Stomach (tissue), 8 donors: ENCODE measurements at regions not wholly inside any gene's neighbourhood (a gene's known extent, or its start where the extent isn't known, plus 50 kb on each side); places are given as distances from the start of the nearest gene placed in this dataset.
"Not testable (repeated sequence)": the region's sequence is repeated elsewhere in the genome, so short reads cannot be mapped to it uniquely, and the experiment has no call there.

ENCODE experiments used
- DNase-seq, 2 donors: peaks; one replicate each; pipeline versions ENCODE4 v3.0.0 to v3.0.0-alpha.2; 2013 to 2019
- H3K27ac ChIP-seq, 5 donors: fragments of 200-600 bp in 4 of 5; sonication (generic) in 4 of 5; one replicate each; pipeline ENCODE4 v1.5.1; 2013 to 2019; ENCODE audit warnings: mild to moderate bottlenecking in 1 of 5, moderate library complexity in 1 of 5
- H3K27me3 ChIP-seq, 3 donors: fragments of 200-600 bp; sonication (generic); one replicate each; pipeline ENCODE4 v1.5.1; 2017 to 2019; ENCODE audit warnings: mixed run types in 1 of 3
- H3K36me3 ChIP-seq, 4 donors: fragments of 200-600 bp; sonication (generic); 1 replicate in 3 of 4; 2 replicates in 1 of 4; pipeline ENCODE4 v1.5.1; 2016 to 2019
- H3K4me1 ChIP-seq, 4 donors: fragments of 200-600 bp; sonication (generic); one replicate each; pipeline ENCODE4 v1.5.1; 2016 to 2019
- H3K4me3 ChIP-seq, 4 donors: fragments of 200-600 bp; sonication (generic) in 3 of 4; one replicate each; pipeline ENCODE4 v1.5.1; 2016 to 2019; ENCODE audit warnings: mild to moderate bottlenecking in 1 of 4
- H3K9me3 ChIP-seq, 4 donors: fragments of 200-600 bp; sonication (generic); one replicate each; pipeline ENCODE4 v1.5.1; 2016 to 2019
- EP300 ChIP-seq: sonication (generic); formaldehyde crosslinking; IDR thresholded peaks from one replicate; pipeline ENCODE4 v1.6.1; 2017; ENCODE audit warnings: antibody characterized with exemption
- POLR2A ChIP-seq, 4 donors: fragments of 450-650 bp; IDR thresholded peaks; one replicate each; pipeline ENCODE4 v1.6.1; 2016; ENCODE audit warnings: antibody characterized with exemption in 4 of 4, control low read depth in 2 of 4, mild to moderate bottlenecking in 1 of 4, moderate library complexity in 1 of 4
- POLR2AphosphoS5 ChIP-seq, 3 donors: sonication (generic); formaldehyde crosslinking; IDR thresholded peaks; one replicate each; pipeline ENCODE4 v1.6.1; 2016; ENCODE audit warnings: antibody characterized with exemption in 3 of 3
- WGBS, 5 donors: extraction: QIAGEN DNeasy Blood & Tissue Kit in 3 of 5; methylation state at CpG; one replicate each; pipeline versions ENCODE4 v1.1.5 to v1.1.7; 2013 to 2018; 5-methylcytosine and 5-hydroxymethylcytosine counted together
- intact Hi-C: fragments of 100-400 bp; cut with DNase I; formaldehyde crosslinking; loops from one replicate; pipeline ENCODE4 v1.15.1; 2023; ENCODE audit warnings: low total_unique reads
- TF ChIP-seq, protein P1 (sequence below), 7 experiments: fragments of 450-650 bp in 4 of 7; fragments of 200-600 bp in 3 of 7; sonication (generic) in 3 of 7; IDR thresholded peaks; one replicate each; pipeline ENCODE4 v1.5.1; 2016 to 2019; ENCODE audit warnings: antibody characterized with exemption in 7 of 7, control low read depth in 2 of 7, mild to moderate bottlenecking in 1 of 7
- donor health status: healthy with polysubstance abuse.
- donor health status: Bipolar disorder and iron deficiency.
- donor health status: healthy.

DNA sequence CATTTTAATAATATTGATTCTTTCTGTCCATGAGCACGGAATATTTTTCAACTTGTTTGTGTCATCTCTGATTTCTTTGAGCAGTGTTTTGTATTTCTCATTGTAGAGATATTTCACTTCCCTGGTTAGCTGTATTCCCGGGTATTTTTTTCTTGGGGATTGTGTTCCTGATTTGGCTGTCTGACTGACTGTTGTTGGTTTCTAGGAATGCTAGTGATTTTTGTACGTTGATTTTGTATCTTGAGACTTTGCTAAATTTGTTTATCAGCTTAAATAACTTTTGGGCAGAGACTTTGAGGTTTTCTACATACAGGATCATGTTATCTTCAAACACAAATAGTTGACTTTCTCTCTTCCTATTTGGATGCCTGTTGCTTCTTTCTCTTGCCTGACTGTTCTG, 418.8 kb upstream of the ALCAM start:
- no peak overlapping the region for H3K27ac ChIP-seq
- intact Hi-C loops, result no loop called here
- no peak for TF ChIP-seq POLR2A (IDR thresholded peaks at IDR 0.05)
- no peaks in the 10 kb centered on the region for H3K36me3 ChIP-seq
- H3K9me3 ChIP-seq, result peaks cover 0 to 4% (median 0%) of the 10 kb centered on the region in 4 donors
- H3K27me3 ChIP-seq, result no peaks in the 10 kb centered on the region
- no peak overlapping the region for H3K4me3 ChIP-seq
- no peak for DNase-seq
- WGBS, 5 donors, result 26 to 71% (median 30%) methylated on average over 3 of the region's 3 CpGs
- peaks cover 0 to 7% (median 0%) of the 10 kb centered on the region in 4 donors for H3K4me1 ChIP-seq

DNA sequence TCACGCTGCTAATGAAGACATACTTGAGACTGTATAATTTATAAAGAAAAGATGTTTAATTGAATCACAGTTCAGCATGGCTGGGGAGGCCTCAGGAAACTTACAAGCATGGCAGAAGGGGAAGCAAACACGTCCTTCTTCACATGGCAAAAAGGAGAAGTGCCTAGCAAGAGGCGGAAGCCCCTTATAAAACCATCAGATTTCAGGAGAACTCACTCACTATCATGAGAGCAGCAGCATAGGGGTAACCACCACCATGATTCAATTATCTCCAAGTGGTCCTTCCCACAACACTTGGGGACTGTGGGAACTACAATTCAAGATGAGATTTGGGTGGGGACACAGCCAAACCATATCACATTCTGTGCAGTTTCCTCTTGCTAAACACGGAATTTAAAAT, 416.9 kb upstream of the ALCAM start:
- intact Hi-C loops, H3K4me1 ChIP-seq, H3K27me3 ChIP-seq, H3K36me3 ChIP-seq, H3K9me3 ChIP-seq, H3K4me3 ChIP-seq, H3K27ac ChIP-seq, DNase-seq: not testable (repeated sequence)
- 77 to 87% (median 81%) methylated on average over 4 of the region's 4 CpGs for WGBS, 5 donors

DNA sequence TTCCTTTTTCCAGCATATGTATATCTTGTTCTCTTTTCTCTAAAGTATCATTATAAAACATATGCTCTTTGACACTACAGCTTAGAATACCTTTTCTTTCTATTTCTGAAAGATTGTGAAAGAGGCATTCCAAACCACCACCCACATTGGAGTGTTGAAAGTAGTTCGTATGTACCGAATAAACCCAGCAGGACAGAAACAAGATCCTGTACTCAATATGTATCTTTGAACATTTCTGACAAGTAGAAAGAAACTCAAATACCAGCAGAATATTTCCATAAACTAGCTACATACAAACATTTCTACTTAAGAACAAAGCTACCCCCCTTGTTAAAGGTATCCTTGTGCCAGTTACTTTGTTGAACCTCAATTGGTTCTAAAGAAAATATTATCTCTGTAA, 415.3 kb upstream of the ALCAM start:
- H3K27me3 ChIP-seq, result no peaks in the 10 kb centered on the region
- no peak overlapping the region for H3K27ac ChIP-seq
- no peak for DNase-seq
- peaks cover 0 to 4% (median 0%) of the 10 kb centered on the region in 4 donors for H3K9me3 ChIP-seq
- H3K4me3 ChIP-seq, result no peak overlapping the region
- H3K4me1 ChIP-seq, result peaks cover 0 to 7% (median 0%) of the 10 kb centered on the region in 4 donors
- intact Hi-C loops, result no loop called here
- no peaks in the 10 kb centered on the region for H3K36me3 ChIP-seq
- TF ChIP-seq, protein P1, sequence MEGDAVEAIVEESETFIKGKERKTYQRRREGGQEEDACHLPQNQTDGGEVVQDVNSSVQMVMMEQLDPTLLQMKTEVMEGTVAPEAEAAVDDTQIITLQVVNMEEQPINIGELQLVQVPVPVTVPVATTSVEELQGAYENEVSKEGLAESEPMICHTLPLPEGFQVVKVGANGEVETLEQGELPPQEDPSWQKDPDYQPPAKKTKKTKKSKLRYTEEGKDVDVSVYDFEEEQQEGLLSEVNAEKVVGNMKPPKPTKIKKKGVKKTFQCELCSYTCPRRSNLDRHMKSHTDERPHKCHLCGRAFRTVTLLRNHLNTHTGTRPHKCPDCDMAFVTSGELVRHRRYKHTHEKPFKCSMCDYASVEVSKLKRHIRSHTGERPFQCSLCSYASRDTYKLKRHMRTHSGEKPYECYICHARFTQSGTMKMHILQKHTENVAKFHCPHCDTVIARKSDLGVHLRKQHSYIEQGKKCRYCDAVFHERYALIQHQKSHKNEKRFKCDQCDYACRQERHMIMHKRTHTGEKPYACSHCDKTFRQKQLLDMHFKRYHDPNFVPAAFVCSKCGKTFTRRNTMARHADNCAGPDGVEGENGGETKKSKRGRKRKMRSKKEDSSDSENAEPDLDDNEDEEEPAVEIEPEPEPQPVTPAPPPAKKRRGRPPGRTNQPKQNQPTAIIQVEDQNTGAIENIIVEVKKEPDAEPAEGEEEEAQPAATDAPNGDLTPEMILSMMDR (IDR thresholded peaks at IDR 0.05), result no peak
- TF ChIP-seq EP300 (no peak), POLR2AphosphoS5 (IDR thresholded peaks at IDR 0.05) (no peak), POLR2A (IDR thresholded peaks at IDR 0.05) (no peak)
- 81 to 100% (median 91%) methylated on average over 2 of the region's 2 CpGs for WGBS, 5 donors

DNA sequence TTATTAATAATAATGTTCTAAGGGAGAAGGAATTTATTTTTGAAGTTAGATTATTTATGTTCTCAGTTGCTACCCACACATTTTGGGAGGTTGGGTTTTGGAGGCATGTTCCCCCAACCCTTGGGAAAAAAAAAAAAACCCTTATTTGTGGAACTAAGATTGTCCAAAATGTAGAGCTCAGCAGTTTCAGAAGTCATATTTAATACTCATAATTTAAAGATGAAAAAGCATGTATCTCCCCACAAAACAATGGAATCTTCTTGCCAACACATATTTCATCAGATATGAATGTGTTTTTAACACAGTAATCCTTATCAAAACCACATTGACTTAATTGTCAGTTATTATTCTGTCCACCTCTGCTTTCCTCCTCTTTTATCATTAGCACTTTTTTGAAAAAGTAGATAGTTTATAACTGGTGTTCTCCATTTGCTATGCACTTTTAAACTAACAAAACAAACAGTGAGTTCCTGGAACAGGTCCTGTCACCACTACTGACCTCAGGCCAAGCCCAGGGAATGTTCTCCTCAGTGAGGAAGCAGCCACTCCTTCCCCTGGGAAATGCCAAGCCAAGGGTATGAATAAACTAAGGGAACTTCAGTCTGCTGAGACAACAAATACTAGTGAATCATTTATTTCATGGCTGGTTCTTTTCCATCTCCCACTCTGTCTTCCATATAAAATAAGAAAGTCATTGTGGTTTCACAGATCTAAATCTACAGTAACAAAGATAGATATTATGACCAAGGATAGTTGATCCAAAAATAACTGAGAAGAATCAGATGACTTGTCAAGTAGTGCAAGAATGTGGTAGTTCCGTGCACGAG, 414.4 kb upstream of the ALCAM start:
- DNase-seq, result peak; percentile 10 to 52
- TF ChIP-seq POLR2AphosphoS5 (IDR thresholded peaks at IDR 0.05) (peak in 2 of 3 donors; percentile 10 to 15), POLR2A (IDR thresholded peaks at IDR 0.05) (no peak)
- H3K27me3 ChIP-seq, result no peaks in the 10 kb centered on the region
- peaks cover 0 to 7% (median 0%) of the 10 kb centered on the region in 4 donors for H3K4me1 ChIP-seq
- H3K36me3 ChIP-seq, result no peaks in the 10 kb centered on the region
- intact Hi-C loops, result no loop called here
- whole genome bisulfite sequencing, 5 donors, result 53 to 71% (median 64%) methylated on average over 2 of the region's 2 CpGs
- no peak overlapping the region for H3K4me3 ChIP-seq
- H3K9me3 ChIP-seq, result peaks cover 0 to 4% (median 0%) of the 10 kb centered on the region in 4 donors
- H3K27ac ChIP-seq, result no peak overlapping the region

DNA sequence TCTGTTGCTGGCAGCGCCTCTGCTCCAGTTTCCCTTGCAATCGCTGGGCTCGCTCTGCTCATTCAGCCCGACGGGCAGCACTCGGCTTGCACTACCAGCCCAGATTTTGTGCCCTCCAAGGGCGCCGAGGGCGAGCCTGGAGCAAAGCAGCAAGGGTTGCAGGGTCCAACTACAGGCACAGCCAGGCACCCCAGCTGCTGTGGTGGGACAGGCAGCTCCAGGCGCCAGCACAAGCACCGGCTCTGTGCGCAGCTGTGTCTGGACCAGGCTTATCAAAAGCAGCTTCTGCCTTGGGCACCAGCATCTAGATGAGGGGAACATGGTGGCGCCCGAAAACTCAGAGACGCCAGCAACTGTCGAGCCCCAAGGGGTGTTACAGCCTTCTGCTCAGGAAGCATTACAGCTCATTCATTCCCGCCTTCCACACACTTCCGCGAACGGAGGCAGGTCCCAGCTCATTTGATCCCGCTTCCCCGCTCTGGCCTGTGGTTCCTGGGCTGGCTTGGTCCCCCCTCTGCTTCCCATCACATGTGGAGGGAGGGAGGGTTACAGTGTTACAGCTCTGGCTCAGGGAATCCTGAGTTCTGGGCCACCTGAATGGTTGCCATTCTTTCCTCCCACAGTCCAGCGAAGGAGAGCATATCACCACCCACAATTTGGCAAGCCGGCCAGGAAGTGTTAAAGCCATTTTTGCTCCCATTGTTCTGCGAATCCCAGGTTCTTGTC, 409.9 kb upstream of the ALCAM start:
- intact Hi-C loops, result no loop called here
- DNase-seq, result no peak
- TF ChIP-seq POLR2AphosphoS5 (IDR thresholded peaks at IDR 0.05) (no peak), POLR2A (IDR thresholded peaks at IDR 0.05) (no peak), EP300 (no peak)
- TF ChIP-seq, protein P1 (IDR thresholded peaks at IDR 0.05), result no peak
- WGBS, 5 donors, result 96 to 97% (median 96%) methylated on average over 22 to 25 of the region's 25 CpGs
- Histone ChIP-seq H3K4me1 (peaks cover 0 to 7% (median 0%) of the 10 kb centered on the region in 4 donors), H3K27me3 (no peaks in the 10 kb centered on the region), H3K9me3 (no peaks in the 10 kb centered on the region), H3K4me3 (no peak overlapping the region), H3K27ac (no peak overlapping the region), H3K36me3 (no peaks in the 10 kb centered on the region)
